Gastroesophageal sphincter (tissue), 2 donors: ENCODE measurements at regions not wholly inside any gene's neighbourhood (a gene's known extent, or its start where the extent isn't known, plus 50 kb on each side); places are given as distances from the start of the nearest gene placed in this dataset.

Source experiments
- POLR2A ChIP-seq, 2 donors: fragments of 450-650 bp; IDR thresholded peaks; one replicate each; pipeline ENCODE4 v1.6.1; 2017; ENCODE audit warnings: antibody characterized with exemption in 2 of 2, mild to moderate bottlenecking in 2 of 2, moderate library complexity in 1 of 2
- POLR2AphosphoS5 ChIP-seq: sonication (generic); formaldehyde crosslinking; IDR thresholded peaks from one replicate; pipeline ENCODE4 v1.6.1; 2017; ENCODE audit warnings: antibody characterized with exemption

GRCh38 chr15:99819981-99820718, 86.9 kb upstream of the LYSMD4 start:
- TF ChIP-seq POLR2A (IDR thresholded peaks at IDR 0.05), result no peak
- TF ChIP-seq POLR2AphosphoS5, result no peak
